ENCODE measurements at regions not wholly inside any gene's neighbourhood (a gene's known extent, or its start where the extent isn't known, plus 50 kb on each side); places are given as distances from the start of the nearest gene placed in this dataset.

DNA sequence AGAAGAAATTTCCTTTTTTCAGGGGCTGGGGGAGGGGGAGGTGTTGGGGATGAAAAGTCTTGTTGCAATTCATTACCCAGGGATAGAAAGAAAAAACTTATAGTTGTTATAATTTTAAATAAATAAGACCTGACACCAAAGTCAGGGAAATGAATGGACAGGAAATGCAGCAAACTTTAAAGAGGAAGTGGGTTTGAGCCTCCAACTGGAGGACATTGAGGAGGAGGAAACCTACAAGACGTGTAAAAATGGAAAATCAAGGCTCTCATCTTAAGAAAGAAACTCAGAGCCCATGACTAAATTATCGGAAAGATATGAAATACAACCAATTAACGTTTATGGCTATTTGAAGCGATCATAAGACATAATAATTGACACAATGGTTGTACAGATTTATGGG, 54.4 kb downstream of the NIBAN1 start:
- no peak for DNase-seq (ENCODE audit: low read depth in 2 of 2)

- no peak for DNase-seq (ENCODE audit: low read depth in 2 of 2)
Observed at GRCh38 chr1:184915463-184916090, 58.7 kb downstream of the NIBAN1 start.

DNA sequence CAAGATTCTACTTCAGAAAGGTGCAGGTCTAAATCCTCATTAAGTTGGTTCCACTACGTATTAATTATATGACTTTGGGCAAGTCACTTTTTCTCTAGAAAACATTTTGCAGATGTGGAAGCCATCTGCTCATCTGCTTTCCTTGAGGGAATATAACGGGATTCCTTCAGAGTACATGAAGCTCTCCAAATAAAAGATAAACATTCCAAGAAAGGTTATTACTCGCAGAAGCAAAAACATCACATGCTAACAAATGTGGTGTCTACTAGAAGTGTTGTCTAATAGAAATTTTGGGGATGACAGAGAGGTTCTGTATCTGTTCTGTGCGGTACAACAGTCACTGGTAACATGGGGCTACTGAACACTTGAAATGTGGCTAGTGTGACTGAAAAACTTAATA, 60.2 kb downstream of the NIBAN1 start:
- no peak for DNase-seq (ENCODE audit: low read depth in 2 of 2)

DNA sequence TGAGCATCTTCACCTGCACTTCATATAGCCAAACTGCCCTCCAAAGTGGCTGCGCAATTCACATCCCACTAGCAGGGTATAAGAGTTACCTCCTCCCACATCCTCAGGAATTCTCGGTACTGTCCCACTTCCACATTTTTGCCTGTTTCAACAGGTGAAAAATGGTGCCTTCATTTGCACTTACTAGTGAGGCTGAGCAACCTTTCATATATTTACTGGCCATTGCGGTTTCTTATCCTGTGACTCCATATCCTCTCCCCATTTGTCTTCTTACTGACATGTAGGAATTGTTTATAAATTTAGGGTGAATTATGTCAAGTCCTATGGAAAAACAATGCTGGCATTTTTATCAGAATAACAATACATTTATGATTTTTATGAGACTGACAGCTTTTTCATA, 61.9 kb downstream of the NIBAN1 start:
- no peak for DNase-seq (ENCODE audit: low read depth in 2 of 2)

DNA sequence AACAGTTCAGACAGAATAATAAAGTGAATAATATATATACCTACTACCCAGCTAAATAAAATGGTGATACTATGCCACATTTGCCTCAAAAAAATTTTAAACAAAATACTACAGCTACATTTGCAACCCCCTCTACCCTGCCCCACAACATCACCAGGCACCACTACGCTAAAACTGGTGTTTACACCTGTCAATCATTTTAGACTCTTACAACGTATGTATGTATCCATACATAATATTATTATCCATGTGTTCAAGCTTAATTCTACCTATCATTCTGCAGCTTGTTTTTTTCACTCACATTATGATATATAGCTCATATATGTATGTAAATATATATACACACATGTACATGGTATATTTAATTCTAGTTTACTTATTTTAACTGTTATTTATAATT, 62.5 kb downstream of the NIBAN1 start:
- no peak for DNase-seq (ENCODE audit: low read depth in 2 of 2)

DNA sequence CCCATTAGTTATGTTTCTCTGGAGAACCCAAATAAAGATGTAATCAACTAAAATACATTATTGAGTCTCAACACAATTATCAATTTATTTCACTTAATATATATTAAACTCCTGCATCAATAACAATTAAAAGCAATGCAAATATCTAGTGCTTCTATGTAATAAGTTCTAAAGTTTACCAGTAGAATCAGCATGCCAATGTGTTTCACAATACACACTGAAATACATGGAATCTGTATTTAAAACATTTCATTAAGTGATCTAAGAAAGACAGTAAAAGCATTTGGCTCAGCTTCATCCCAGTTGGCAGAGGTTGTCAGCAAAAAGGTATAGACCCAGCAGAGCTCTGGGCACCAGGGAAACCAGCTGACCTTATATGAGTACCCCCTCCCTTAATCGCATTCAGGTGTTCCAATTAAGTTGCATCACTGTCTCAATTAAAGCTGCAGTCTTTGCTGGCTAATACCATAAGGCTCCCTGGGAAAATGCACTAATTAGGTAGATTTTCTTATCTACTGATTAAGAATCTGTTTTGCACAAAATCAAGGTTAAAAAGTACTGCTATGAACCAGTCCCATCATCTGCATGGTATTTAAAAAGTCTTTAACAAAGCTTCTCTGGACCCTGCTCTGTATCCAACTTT, 63.1 kb downstream of the NIBAN1 start:
- no peak for DNase-seq (ENCODE audit: low read depth in 2 of 2)

- DNase-seq (ENCODE audit: low read depth in 2 of 2) = no peak
Observed at GRCh38 chr1:184910691-184911091, 63.6 kb downstream of the NIBAN1 start.

GRCh38 chr1:184910005-184910404, 64.3 kb downstream of the NIBAN1 start:
- DNase-seq (ENCODE audit: low read depth in 2 of 2) = no peak

GRCh38 chr1:184909019-184909418, 65.3 kb downstream of the NIBAN1 start:
- no peak for DNase-seq (ENCODE audit: low read depth in 2 of 2)

DNA sequence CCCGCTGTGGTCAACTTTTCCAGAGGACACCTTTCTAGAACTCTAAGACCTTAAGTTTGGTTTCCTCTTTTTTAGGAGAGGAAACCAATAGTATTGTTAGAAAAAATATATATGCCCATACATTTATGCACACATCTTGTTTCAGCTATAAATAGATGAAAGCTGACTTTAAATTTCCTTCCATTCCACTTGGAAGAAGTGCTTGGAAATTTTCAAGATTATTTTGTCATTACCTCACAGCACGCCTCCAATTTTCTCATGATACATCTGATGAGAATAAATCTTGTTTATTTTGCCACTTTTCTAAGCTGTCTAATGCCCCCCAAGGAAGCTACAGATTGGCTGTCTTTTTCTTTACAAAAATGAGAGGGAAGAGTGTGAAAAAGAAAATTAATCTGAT, 65.8 kb downstream of the NIBAN1 start:
- no peak for DNase-seq (ENCODE audit: low read depth in 2 of 2)

GRCh38 chr1:184907500-184907899, 66.8 kb downstream of the NIBAN1 start:
- DNase-seq (ENCODE audit: low read depth in 2 of 2) = no peak

DNA sequence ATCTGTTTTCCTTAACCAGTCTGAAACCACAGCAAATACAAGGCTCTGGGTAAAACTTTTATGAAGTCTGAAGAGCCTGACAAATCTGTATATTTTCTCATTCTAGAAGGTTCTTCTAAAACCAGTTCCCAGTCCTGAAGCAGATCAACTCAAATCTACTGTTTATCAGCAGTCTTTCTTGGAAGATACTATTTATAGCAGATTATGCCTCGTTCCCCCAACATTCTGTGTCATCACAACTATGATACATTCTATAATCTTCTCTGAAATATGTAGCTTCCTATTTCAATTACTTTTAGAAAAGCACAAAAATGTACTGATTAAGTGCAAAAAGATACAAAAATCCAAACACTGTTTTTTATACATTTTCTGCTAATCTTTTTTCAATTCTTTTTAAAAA, 67.5 kb downstream of the NIBAN1 start:
- no peak for DNase-seq (ENCODE audit: low read depth in 2 of 2)

GRCh38 chr1:184905601-184906322, 68.5 kb downstream of the NIBAN1 start:
- DNase-seq (ENCODE audit: low read depth in 2 of 2) = no peak

GRCh38 chr1:184903111-184903692, 71.1 kb downstream of the NIBAN1 start:
- DNase-seq (ENCODE audit: low read depth in 2 of 2) = no peak

GRCh38 chr1:184900507-184900906, 73.8 kb downstream of the NIBAN1 start:
- DNase-seq (ENCODE audit: low read depth in 2 of 2) = no peak

DNA sequence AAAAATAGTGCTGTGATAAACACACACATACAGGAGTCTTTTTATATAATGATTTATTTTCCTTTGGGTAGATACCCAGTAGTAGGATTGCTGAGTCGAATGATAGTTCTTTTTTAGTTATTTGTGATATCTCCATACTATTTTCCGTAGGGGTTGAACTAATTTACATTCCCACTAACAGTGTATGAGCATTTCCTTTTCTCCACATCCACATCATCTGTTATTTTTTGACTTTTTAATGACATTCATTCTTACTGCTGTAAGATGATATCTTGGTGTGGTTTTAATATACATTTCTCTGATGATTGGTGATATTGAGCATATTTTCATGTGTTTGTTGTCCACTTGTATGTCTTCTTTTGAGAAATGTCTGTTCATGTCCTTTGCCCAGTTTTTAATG, 78.3 kb downstream of the NIBAN1 start:
- DNase-seq (ENCODE audit: low read depth in 2 of 2) = no peak

DNA sequence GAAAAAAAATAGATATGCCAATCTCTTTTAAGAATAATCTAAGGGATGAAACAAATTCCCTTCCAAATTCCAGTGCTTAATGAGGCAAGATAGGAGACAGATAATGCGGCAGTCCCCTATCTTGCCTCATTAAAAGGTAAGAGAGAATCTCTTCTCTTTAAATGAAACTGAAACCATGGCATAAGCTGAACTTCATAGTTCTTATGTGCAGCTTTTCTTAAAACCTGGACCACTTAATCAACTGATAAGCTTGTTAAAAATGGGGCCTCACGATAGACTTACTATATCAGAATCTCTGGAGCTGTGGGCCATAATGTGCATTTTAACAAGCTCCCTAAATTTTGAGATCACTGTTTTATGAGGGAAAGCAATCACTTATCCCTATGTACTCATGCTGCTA, 79.2 kb downstream of the NIBAN1 start:
- no peak for DNase-seq (ENCODE audit: low read depth in 2 of 2)

- DNase-seq (ENCODE audit: low read depth in 2 of 2) = no peak
Observed at GRCh38 chr1:184893695-184894094, 80.6 kb downstream of the NIBAN1 start.

- DNase-seq (ENCODE audit: low read depth in 2 of 2) = no peak
Observed at GRCh38 chr1:184892116-184892515, 82.2 kb downstream of the NIBAN1 start.

DNA sequence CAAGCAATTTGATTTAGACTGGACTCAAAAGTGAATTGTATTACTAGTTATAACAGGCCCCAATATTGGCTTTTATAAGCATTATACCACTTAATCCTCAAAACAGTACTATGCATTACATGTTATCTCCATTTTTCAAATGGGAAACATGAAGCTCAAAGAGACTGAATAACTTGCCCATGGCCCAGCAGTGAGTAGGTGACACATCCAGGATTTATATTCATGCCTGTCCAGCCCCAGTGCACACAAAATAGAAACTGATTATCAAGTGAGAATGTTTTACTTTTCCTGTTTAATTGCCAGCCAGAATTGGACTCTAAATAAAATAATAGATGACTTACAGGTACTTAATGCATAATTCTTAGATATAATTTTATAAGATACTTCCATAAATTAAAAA, 82.9 kb downstream of the NIBAN1 start:
- no peak for DNase-seq (ENCODE audit: low read depth in 2 of 2)

- DNase-seq (ENCODE audit: low read depth in 2 of 2) = peak in 1 of 2 donors; percentile 17
Observed at GRCh38 chr1:184890539-184890973, 83.8 kb downstream of the NIBAN1 start.

DNA sequence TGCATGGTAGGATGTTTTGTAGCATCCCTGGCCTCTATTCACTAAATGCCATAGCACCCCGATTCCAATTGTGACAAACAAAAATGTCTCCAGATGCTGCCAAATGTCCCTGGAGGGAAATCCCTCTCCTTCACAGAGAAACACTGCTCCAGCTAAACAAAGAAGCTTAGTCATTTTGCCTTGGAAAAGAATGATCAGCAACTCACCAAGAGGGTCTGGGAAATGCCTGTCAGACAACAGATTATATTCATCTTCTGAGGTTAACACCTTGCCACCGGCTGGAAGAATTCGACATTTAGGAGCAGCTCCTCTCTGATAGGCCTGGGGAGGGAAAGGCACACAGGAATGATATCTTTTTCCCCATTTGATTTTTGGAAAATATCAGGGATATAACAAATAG, 84.4 kb downstream of the NIBAN1 start:
- DNase-seq (ENCODE audit: low read depth in 2 of 2) = no peak

- DNase-seq (ENCODE audit: low read depth in 2 of 2) = no peak
Observed at GRCh38 chr1:184889166-184889565, 85.1 kb downstream of the NIBAN1 start.
